HFFc6 (cell line): ENCODE measurements at regions not wholly inside any gene's neighbourhood (a gene's known extent, or its start where the extent isn't known, plus 50 kb on each side); places are given as distances from the start of the nearest gene placed in this dataset.

Experiments
- DNase-seq: peaks from one replicate; pipeline ENCODE4 v3.0.0-alpha.2; 2018
- H3K27ac Mint-ChIP-seq: 2 replicates; pipeline ENCODE4 v1.8.0; 2020; ENCODE audit warnings: mild to moderate bottlenecking, mixed read lengths
- H3K27me3 Mint-ChIP-seq: 2 replicates; pipeline ENCODE4 v1.8.0; 2021; ENCODE audit warnings: mild to moderate bottlenecking, moderate library complexity, mixed read lengths; ENCODE audit not compliant: insufficient read depth
- H3K36me3 Mint-ChIP-seq: 2 replicates; pipeline ENCODE4 v1.8.0; 2021; ENCODE audit warnings: low read depth, mixed read lengths
- H3K4me1 Mint-ChIP-seq: 2 replicates; pipeline ENCODE4 v1.8.0; 2020; ENCODE audit warnings: low read depth, mixed read lengths
- H3K4me3 Mint-ChIP-seq: 2 replicates; pipeline ENCODE4 v1.8.0; 2020; ENCODE audit warnings: mild to moderate bottlenecking, moderate library complexity, mixed read lengths
- H3K9me3 Mint-ChIP-seq: 2 replicates; pipeline ENCODE4 v1.8.0; 2020; ENCODE audit warnings: mild to moderate bottlenecking, mixed read lengths
- TF ChIP-seq, protein P1 (sequence below): fragments of 200-600 bp; sonication (generic); IDR thresholded peaks from 2 replicates; pipeline ENCODE4 v1.5.0; 2021; ENCODE audit warnings: antibody characterized with exemption, mild to moderate bottlenecking

DNA sequence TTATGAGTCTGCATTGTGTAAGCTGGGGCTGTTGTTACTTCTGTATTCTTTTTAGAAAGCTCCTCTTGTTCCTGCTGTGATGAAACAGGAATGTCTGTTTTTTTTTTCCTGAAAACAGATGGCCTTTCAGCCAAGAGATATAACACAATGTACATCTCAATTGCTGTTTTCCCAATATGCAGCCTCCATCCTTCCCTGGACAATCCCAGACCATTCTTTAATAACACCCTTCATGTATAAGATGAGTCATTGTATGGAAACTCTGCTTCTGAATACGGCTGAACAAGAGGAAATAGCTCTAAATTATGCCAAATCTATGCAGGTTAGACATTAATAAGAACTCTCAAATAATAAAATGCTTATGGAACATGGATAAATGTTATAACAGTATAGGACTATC is 60.2 kb upstream of the LRRC4C start:
- TF ChIP-seq, protein P1, sequence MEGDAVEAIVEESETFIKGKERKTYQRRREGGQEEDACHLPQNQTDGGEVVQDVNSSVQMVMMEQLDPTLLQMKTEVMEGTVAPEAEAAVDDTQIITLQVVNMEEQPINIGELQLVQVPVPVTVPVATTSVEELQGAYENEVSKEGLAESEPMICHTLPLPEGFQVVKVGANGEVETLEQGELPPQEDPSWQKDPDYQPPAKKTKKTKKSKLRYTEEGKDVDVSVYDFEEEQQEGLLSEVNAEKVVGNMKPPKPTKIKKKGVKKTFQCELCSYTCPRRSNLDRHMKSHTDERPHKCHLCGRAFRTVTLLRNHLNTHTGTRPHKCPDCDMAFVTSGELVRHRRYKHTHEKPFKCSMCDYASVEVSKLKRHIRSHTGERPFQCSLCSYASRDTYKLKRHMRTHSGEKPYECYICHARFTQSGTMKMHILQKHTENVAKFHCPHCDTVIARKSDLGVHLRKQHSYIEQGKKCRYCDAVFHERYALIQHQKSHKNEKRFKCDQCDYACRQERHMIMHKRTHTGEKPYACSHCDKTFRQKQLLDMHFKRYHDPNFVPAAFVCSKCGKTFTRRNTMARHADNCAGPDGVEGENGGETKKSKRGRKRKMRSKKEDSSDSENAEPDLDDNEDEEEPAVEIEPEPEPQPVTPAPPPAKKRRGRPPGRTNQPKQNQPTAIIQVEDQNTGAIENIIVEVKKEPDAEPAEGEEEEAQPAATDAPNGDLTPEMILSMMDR = no peak
- Mint-ChIP-seq H3K9me3 (peaks cover 44% of the 10 kb centered on the region), H3K36me3 (no peaks in the 10 kb centered on the region), H3K27ac (no peak overlapping the region), H3K27me3 (peaks cover 4% of the 10 kb centered on the region), H3K4me1 (no peaks in the 10 kb centered on the region), H3K4me3 (no peak overlapping the region)
- DNase-seq = no peak

DNA sequence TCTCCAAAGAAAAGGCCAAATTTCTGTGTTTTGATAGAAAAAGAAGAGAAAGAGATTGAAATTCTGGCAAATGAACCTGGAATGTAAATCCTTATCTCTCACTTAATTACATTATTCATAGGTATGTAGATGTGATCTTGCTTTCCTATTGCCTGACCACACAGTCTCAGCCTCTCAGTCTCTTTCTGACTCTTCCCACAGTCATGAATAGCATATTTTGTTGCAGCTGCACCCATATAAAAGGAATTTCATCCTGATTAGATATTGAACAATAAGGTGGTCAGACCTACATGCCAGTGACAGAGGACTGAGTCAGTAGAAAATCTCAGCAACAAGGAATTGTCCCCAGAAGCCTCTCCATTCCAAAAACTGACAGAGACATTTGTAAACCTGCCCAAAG is 62.9 kb upstream of the LRRC4C start:
- H3K4me1 Mint-ChIP-seq = no peaks in the 10 kb centered on the region
- peaks cover 42% of the 10 kb centered on the region for H3K9me3 Mint-ChIP-seq
- H3K4me3 Mint-ChIP-seq = no peak overlapping the region
- H3K27ac Mint-ChIP-seq = no peak overlapping the region
- peaks cover 4% of the 10 kb centered on the region for H3K27me3 Mint-ChIP-seq
- DNase-seq = no peak
- TF ChIP-seq, protein P1 = no peak
- no peaks in the 10 kb centered on the region for H3K36me3 Mint-ChIP-seq

DNA sequence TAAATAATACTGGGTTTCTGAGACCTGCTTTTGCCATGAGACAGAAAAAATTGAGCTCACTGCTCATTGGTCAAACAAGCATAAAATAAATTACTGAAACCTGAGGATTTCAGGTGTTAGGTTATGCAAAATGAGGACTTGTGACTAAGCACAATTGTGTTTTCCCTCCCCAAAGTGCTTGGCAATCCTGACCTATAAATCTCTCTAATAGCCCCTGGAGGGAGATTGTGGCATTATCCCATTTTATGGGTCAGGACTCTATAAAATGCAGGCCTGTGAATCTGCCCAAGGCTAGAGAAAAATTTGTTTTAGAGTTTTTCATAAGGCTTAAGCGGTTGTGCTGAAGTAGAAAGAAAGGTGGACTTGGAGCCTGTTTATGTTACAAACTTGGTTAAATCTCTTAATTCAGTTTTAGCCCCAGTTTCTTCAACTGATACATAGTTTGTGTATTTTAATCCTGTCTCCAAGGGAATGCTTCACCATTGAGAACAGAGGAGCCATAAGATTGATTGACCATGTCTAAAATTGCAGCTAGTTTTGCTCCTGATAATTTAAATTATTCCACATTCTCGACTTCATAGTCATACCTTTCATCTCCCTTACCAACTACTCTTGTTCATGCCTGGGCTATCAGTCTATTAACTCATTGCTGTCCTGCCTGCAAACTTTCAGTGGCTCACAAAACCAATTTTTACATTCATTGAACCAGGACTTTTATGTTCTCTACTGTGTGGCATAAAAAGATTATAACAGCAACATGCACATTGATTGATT is 63.6 kb upstream of the LRRC4C start:
- no peaks in the 10 kb centered on the region for H3K4me1 Mint-ChIP-seq
- H3K4me3 Mint-ChIP-seq = no peak overlapping the region
- H3K27me3 Mint-ChIP-seq = no peaks in the 10 kb centered on the region
- no peak for DNase-seq
- peaks cover 37% of the 10 kb centered on the region for H3K9me3 Mint-ChIP-seq
- no peak overlapping the region for H3K27ac Mint-ChIP-seq
- no peaks in the 10 kb centered on the region for H3K36me3 Mint-ChIP-seq
- TF ChIP-seq, protein P1 = no peak

DNA sequence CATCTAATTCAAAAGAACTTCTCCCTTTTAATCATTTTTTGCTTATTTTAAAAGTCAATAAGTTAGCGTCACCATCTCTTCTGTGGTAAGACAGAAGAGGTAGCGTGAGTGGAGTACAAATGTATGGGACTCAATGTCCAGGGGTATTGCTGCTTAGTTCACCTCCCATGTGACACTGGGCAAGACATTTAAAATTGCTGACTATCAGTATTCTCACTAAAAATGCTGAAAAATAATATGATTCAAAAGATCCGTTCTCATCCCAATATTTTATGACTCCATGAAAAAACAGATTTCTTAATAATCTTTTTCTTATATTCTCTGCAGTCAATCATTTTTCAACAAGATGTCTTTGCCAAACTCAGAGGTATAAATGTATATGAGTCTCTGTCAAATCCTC is 68.1 kb upstream of the LRRC4C start:
- no peaks in the 10 kb centered on the region for H3K4me1 Mint-ChIP-seq
- no peaks in the 10 kb centered on the region for H3K36me3 Mint-ChIP-seq
- H3K27ac Mint-ChIP-seq = no peak overlapping the region
- H3K27me3 Mint-ChIP-seq = no peaks in the 10 kb centered on the region
- TF ChIP-seq, protein P1 = no peak
- no peak for DNase-seq
- peaks cover 36% of the 10 kb centered on the region for H3K9me3 Mint-ChIP-seq
- no peak overlapping the region for H3K4me3 Mint-ChIP-seq

DNA sequence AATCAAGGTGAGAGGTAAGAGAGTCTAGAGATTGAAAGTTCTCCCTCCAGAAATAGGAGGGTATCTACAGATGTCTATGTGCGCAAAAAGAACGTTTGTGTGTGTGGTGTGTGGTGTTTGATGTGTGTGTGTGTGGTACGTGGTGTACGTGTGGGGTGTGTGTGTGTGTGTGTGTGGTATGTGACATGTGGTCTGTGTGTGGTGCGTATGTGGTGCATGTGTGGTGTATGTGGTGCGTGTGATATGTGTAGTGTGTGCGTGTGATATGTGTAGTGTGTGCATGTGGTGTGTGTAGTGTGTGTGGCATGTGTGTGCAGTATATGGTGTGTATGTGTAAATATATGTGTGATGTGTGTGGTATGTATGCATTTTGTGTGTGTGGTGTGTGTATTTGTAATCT is 73.0 kb upstream of the LRRC4C start:
- H3K4me3 Mint-ChIP-seq = no peak overlapping the region
- no peak for DNase-seq
- H3K27ac Mint-ChIP-seq = no peak overlapping the region
- H3K27me3 Mint-ChIP-seq = no peaks in the 10 kb centered on the region; the same call in 1 of the 2 replicates
- peaks cover 25% of the 10 kb centered on the region for H3K9me3 Mint-ChIP-seq
- H3K4me1 Mint-ChIP-seq = no peaks in the 10 kb centered on the region
- H3K36me3 Mint-ChIP-seq = no peaks in the 10 kb centered on the region
- TF ChIP-seq, protein P1 = no peak
